KMS-11 (cell line): ENCODE measurements at regions not wholly inside any gene's neighbourhood (a gene's known extent, or its start where the extent isn't known, plus 50 kb on each side); places are given as distances from the start of the nearest gene placed in this dataset.

Experiments used
- H2AFZ ChIP-seq: fragments of 200-600 bp; sonication (generic); 2 replicates; pipeline ENCODE4 v1.6.1; 2016; ENCODE audit warnings: antibody characterized with exemption, mixed run types, low read depth
- H3K27ac ChIP-seq: fragments of 200-600 bp; sonication (generic); 2 replicates; pipeline ENCODE4 v1.6.1; 2016; ENCODE audit warnings: mild to moderate bottlenecking, mixed run types
- H3K27me3 ChIP-seq: fragments of 200-600 bp; sonication (generic); 2 replicates; pipeline ENCODE4 v1.6.1; 2017; ENCODE audit warnings: mild to moderate bottlenecking, low read depth, mixed run types, moderate library complexity; ENCODE audit not compliant: insufficient read depth
- H3K36me3 ChIP-seq: fragments of 200-600 bp; sonication (generic); 2 replicates; pipeline ENCODE4 v1.6.1; 2017; ENCODE audit warnings: mild to moderate bottlenecking, mixed run types; ENCODE audit not compliant: insufficient read depth
- H3K4me1 ChIP-seq: fragments of 200-600 bp; sonication (generic); 2 replicates; pipeline ENCODE4 v1.6.1; 2016; ENCODE audit warnings: mild to moderate bottlenecking, low read depth, mixed run types; ENCODE audit not compliant: poor library complexity, severe bottlenecking
- H3K4me2 ChIP-seq: fragments of 200-600 bp; sonication (generic); 2 replicates; pipeline ENCODE4 v1.7.0; 2016; ENCODE audit warnings: mild to moderate bottlenecking, mixed run types
- H3K4me3 ChIP-seq: fragments of 200-600 bp; sonication (generic); IDR thresholded peaks from 2 replicates; pipeline ENCODE4 v1.6.1; 2017; ENCODE audit warnings: low read depth, low read length, mixed read lengths; ENCODE audit not compliant: insufficient read depth
- H3K79me2 ChIP-seq: fragments of 200-600 bp; sonication (generic); 2 replicates; pipeline ENCODE4 v1.6.1; 2016; ENCODE audit warnings: low read depth, mixed run types; ENCODE audit not compliant: insufficient read depth
- H3K9ac ChIP-seq: fragments of 200-600 bp; sonication (generic); 2 replicates; pipeline ENCODE4 v1.6.1; 2016; ENCODE audit warnings: mild to moderate bottlenecking, mixed run types
- H4K20me1 ChIP-seq: fragments of 200-600 bp; sonication (generic); 2 replicates; pipeline ENCODE4 v1.6.1; 2016; ENCODE audit warnings: mild to moderate bottlenecking, mixed run types; ENCODE audit not compliant: insufficient read depth
- TF ChIP-seq, protein P1 (sequence below): fragments of 200-600 bp; sonication (generic); conservative IDR thresholded peaks from 2 replicates; pipeline ENCODE4 v1.6.1; 2017; ENCODE audit warnings: low read depth, mild to moderate bottlenecking, antibody characterized with exemption, low read length, moderate library complexity, mixed read lengths

DNA sequence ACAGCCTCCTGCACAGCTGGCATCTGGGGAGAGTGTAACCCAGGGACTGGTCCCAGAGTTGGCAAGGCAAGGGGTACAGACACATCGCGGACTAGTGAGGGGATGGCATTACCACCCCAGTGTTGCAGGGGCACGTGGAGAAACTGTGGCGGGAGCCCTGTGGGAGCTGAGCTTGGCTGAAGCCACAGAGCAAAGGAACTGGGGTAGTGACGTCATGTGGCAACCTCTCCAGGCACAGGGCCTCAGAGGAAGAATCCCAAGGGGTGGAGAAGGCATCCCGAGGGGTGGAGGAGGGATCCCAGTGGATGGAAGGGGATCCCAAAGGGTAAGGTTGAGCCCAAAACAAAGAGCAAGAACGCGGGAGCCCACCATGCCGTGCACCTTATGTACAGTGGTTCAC, 70.1 kb downstream of the GSC start:
- Histone ChIP-seq H3K27me3 (no peaks in the 10 kb centered on the region), H3K79me2 (no peaks in the 10 kb centered on the region), H3K9ac (no peak overlapping the region), H3K4me1 (no peaks in the 10 kb centered on the region), H3K4me2 (no peak overlapping the region), H3K4me3 (no peak overlapping the region), H3K27ac (no peak overlapping the region), H2AFZ (no peak overlapping the region), H4K20me1 (no peaks in the 10 kb centered on the region), H3K36me3 (no peaks in the 10 kb centered on the region)
- TF ChIP-seq, protein P1, sequence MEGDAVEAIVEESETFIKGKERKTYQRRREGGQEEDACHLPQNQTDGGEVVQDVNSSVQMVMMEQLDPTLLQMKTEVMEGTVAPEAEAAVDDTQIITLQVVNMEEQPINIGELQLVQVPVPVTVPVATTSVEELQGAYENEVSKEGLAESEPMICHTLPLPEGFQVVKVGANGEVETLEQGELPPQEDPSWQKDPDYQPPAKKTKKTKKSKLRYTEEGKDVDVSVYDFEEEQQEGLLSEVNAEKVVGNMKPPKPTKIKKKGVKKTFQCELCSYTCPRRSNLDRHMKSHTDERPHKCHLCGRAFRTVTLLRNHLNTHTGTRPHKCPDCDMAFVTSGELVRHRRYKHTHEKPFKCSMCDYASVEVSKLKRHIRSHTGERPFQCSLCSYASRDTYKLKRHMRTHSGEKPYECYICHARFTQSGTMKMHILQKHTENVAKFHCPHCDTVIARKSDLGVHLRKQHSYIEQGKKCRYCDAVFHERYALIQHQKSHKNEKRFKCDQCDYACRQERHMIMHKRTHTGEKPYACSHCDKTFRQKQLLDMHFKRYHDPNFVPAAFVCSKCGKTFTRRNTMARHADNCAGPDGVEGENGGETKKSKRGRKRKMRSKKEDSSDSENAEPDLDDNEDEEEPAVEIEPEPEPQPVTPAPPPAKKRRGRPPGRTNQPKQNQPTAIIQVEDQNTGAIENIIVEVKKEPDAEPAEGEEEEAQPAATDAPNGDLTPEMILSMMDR = no peak

DNA sequence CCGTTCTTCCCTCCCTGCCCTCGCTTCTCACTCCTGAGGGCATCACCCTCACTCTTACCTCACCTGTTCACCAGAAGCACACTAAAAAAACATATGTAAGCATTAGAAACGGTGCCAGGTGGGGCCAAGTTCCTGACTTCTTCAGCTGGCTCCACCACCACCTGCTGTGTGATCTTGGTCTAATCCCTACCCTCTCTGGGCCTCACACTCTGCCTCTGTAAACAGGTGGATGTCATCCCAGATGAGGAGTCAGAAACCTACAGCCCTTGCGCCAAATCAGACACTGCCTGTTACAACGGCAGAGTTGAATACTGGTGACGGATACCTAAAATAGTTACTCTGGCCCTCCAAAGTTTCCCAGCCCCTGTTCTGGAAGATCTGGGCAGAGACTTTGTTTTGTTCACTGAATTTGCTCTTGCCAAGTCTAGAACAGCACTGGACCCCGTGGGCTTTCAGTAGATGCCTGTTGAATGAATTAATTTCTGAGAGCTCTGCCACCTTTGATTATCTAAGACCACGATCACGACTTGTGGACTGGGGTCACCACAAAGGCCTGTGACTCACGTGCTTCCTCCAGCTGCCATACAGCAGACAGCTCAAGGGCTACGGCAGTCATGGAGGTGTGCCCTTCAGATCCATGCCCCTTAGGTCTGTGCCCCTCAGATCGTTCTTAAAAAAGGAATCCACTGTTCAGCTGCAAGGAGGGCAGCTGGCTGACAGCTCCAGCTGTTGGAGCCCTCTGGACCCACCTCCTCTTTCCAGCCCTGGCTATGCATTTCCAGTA, 71.9 kb downstream of the GSC start:
- H4K20me1 ChIP-seq = no peaks in the 10 kb centered on the region
- no peaks in the 10 kb centered on the region for H3K79me2 ChIP-seq
- no peak overlapping the region for H3K27ac ChIP-seq
- no peak overlapping the region for H2AFZ ChIP-seq
- H3K9ac ChIP-seq = no peak overlapping the region
- no peak overlapping the region for H3K4me3 ChIP-seq
- H3K36me3 ChIP-seq = no peaks in the 10 kb centered on the region
- no peak overlapping the region for H3K4me2 ChIP-seq
- no peaks in the 10 kb centered on the region for H3K4me1 ChIP-seq
- H3K27me3 ChIP-seq = no peaks in the 10 kb centered on the region
- TF ChIP-seq, protein P1 = no peak

DNA sequence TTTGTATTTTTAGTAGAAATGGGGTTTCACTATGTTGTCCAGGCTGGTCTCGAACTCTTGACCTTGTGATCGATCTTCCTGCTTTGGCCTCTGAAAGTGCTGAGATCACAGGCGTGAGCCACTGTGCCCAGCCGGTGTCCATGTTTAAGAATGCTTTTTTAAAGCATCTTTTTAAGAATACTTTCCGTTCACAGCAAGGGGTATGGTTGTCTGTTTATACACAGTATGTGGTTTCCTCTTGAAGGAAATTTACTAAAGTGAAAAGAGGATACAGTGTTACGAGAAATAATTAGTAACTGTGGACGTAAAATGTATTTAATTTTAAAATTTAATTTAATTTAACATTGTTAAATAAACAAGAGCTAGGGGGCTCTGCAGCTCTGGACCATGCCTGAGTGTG, 73.4 kb downstream of the GSC start:
- H4K20me1 ChIP-seq = no peaks in the 10 kb centered on the region
- no peak overlapping the region for H3K4me2 ChIP-seq
- no peaks in the 10 kb centered on the region for H3K4me1 ChIP-seq
- H3K27me3 ChIP-seq = no peaks in the 10 kb centered on the region
- no peak overlapping the region for H3K4me3 ChIP-seq
- no peaks in the 10 kb centered on the region for H3K36me3 ChIP-seq
- no peak overlapping the region for H3K9ac ChIP-seq
- no peak overlapping the region for H3K27ac ChIP-seq
- H3K79me2 ChIP-seq = no peaks in the 10 kb centered on the region
- TF ChIP-seq, protein P1 = no peak
- no peak overlapping the region for H2AFZ ChIP-seq

DNA sequence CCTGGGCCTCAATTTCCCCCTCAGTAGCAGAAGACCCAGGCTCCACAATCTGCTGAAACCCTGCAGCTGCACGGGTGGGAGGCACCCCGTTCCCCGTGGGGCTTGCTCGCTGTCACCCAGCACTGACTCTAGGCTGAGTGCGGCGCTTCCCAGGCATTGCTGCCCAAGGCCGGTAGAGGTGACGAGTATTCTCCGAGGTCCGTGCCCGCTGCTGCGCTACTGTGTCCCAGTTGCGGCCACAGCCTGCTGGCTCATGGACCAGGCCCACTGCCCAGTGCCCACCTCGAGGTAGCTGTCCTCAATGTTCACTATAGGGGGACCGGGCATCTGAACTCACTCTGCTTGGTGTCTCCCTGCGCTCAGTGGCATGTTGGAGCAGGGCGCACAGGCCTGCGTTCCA, 74.7 kb downstream of the GSC start:
- Histone ChIP-seq H2AFZ (no peak overlapping the region), H3K4me1 (no peaks in the 10 kb centered on the region), H3K79me2 (no peaks in the 10 kb centered on the region), H3K4me2 (no peak overlapping the region), H4K20me1 (no peaks in the 10 kb centered on the region), H3K9ac (no peak overlapping the region), H3K27me3 (no peaks in the 10 kb centered on the region), H3K36me3 (no peaks in the 10 kb centered on the region), H3K27ac (no peak overlapping the region), H3K4me3 (no peak overlapping the region)
- TF ChIP-seq, protein P1 = no peak
